Vagina (tissue), 2 donors: ENCODE measurements at regions not wholly inside any gene's neighbourhood (a gene's known extent, or its start where the extent isn't known, plus 50 kb on each side); places are given as distances from the start of the nearest gene placed in this dataset.

Experiments
- POLR2A ChIP-seq, 2 donors: fragments of 450-650 bp; IDR thresholded peaks; one replicate each; pipeline ENCODE4 v1.6.1; 2017; ENCODE audit warnings: antibody characterized with exemption in 2 of 2, mild to moderate bottlenecking in 2 of 2, moderate library complexity in 2 of 2
- TF ChIP-seq, protein P1 (sequence below), 3 experiments: fragments of 450-650 bp in 2 of 3; fragments of 200-600 bp in 1 of 3; sonication (generic) in 1 of 3; IDR thresholded peaks; one replicate each; pipeline ENCODE4 v1.5.1; 2017 to 2019; ENCODE audit warnings: antibody characterized with exemption in 3 of 3, mild to moderate bottlenecking in 2 of 3, moderate library complexity in 2 of 3

DNA sequence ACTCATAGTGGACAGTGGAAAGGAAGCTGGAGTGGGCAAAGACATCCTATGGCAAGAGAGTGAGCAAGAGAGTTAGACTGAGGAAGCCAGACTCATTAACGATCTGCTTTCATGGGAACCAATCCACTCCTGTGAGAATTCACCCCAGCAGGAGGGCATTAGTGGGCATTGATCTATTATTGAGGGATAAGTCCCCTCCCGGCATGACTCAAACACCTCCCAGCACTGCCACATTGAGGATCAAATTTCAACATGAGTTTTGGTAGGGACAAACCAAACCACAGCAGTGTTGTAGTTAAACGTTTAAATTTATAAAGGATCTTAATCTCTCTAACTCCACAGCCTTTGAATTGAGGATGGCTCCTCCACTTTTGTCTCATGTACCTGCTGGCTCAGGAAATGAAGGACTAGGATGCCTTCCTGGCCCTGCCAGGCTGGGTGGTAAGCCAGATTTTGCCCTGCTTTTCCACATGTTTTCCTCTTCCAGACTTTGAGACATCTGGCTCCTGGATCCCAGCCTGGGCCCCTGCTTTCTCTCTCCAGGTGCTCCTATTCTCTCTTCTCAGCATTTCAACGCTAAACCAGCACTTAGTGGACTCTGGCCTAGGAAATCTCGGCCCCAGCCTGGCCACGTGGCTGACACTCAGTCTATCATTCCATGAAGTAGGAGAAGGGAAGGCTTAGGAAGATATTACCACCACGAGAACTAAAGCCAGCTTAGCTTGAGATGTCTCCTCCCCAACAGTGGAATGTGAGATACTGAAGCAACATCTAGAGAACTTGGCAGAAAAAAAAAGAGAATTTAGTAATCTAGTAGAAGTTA, 96.5 kb upstream of the PIP4K2A start:
- TF ChIP-seq, protein P1, sequence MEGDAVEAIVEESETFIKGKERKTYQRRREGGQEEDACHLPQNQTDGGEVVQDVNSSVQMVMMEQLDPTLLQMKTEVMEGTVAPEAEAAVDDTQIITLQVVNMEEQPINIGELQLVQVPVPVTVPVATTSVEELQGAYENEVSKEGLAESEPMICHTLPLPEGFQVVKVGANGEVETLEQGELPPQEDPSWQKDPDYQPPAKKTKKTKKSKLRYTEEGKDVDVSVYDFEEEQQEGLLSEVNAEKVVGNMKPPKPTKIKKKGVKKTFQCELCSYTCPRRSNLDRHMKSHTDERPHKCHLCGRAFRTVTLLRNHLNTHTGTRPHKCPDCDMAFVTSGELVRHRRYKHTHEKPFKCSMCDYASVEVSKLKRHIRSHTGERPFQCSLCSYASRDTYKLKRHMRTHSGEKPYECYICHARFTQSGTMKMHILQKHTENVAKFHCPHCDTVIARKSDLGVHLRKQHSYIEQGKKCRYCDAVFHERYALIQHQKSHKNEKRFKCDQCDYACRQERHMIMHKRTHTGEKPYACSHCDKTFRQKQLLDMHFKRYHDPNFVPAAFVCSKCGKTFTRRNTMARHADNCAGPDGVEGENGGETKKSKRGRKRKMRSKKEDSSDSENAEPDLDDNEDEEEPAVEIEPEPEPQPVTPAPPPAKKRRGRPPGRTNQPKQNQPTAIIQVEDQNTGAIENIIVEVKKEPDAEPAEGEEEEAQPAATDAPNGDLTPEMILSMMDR (IDR thresholded peaks at IDR 0.05), result no peak
- TF ChIP-seq POLR2A (IDR thresholded peaks at IDR 0.05), result no peak
